Kidney capillary endothelial cell (primary cell): ENCODE measurements at regions not wholly inside any gene's neighbourhood (a gene's known extent, or its start where the extent isn't known, plus 50 kb on each side); places are given as distances from the start of the nearest gene placed in this dataset.

Experiments used
- DNase-seq: peaks from one replicate; pipeline ENCODE4 v3.0.0-alpha.2; 2018; ENCODE audit warnings: low spot score

DNA sequence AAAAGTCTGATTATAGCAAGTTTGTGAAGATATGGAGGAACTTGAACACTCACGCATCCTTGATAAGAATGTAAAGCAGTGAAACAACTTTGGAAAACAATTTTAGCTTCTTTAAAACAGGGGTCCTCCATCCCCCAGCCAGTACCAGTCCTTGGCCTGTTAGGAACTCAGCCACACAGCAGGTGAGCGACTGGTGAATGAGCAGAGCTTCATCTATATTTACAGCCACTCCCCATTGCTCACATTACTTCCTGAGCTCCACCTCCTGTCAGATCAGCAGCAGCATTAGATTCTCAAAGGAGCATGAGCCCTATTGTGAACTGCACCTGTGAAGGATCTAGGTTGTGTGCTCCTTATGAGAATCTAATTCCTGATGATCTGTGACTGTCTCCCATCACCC lies 530.3 kb upstream of the PRKX start:
- DNase-seq, result no peak

GRCh38 chrX:4240541-4241194 lies 527.2 kb upstream of the PRKX start:
- no peak for DNase-seq

- DNase-seq, result no peak
Measured at GRCh38 chrX:4239650-4240540, 526.4 kb upstream of the PRKX start.

DNA sequence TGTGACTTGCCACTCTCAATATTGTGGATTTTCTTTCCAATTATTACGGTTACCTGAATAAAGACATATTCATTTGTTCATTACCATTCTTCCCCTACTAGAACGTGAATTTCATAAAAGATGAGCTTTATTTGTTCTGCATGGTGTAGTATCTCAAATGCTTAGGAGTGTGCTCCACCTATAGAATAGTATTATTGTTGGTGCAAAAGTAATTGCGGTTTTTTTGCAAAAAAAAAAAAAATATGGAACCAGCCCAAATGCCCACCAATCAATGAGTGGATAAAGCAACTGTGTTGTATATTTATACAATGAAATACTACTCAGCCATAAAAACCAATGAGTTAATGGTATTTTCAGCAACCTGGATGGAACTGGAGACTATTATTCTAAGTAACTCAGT lies 525.5 kb upstream of the PRKX start:
- DNase-seq, result no peak

GRCh38 chrX:4225086-4225485 lies 511.6 kb upstream of the PRKX start:
- DNase-seq, result no peak

GRCh38 chrX:4206941-4207340 lies 493.5 kb upstream of the PRKX start:
- DNase-seq, result no peak

- no peak for DNase-seq
Measured at GRCh38 chrX:4197971-4198370, 484.5 kb upstream of the PRKX start.

DNA sequence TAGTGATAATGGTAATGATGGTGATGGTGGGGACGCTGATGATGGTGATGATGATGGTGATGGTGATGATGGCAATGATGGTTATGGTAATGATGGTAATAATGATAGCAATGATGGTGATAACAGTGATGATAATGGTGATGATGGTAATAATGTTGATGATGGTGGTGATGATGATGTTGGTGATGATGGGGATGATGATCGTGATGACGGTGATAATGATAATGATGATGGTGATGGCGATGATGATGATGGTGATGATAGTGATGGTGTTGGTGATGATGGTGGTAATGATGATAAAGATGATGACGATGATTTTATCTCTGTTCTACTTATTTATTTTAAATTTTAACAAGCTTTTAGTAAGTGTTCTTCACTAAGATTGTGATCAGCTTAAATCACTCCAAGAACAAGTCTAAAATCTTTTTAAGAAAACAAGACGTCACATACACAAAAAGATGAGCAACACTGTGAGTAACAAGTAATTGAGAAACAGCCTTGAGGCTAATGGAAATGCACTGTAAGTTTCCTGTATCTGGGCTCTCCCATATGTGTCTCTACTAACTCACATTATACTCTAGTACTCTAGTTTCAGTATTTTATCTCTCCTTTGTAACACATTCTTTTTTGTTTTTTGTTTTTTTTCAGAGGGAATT lies 480.2 kb upstream of the PRKX start:
- no peak for DNase-seq

GRCh38 chrX:4186331-4186730 lies 472.9 kb upstream of the PRKX start:
- no peak for DNase-seq

DNA sequence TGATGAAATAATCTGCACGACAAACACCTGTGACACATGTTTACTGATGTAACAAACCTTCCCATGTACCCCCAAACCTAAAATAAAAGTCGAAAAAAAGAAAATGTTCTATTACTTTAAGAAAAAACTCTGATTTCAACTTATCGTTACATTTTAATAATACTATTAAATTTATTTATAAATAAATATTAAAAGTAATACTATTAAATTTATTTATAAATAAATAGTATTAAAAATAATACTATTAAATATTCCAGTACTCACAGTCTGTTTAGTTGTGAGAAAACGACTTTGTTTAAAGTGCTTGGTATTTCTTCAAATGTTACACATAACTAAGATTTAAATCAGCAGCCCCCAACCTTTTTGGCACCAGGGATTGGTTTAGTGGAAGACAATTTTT lies 471.6 kb upstream of the PRKX start:
- no peak for DNase-seq

GRCh38 chrX:4182408-4182806 lies 469.0 kb upstream of the PRKX start:
- no peak for DNase-seq

GRCh38 chrX:4181782-4182407 lies 468.4 kb upstream of the PRKX start:
- no peak for DNase-seq

DNA sequence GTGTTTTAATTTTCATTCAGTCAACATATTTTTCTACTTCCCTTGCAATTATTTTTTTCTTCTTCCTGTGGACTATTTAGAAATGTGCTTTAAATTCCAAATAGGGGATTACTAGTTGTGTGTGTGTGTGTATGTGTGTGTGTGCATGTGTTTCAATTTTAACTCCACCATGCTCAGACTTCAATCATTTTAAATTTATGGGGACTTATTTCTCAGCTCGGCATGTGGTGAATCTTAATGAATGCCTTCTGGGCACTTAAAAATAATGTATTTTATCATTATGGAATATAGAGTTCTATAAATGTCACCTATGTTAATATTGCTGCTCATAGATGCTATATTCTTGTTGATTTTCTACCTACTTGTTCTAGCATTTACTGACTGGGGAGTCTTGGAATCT lies 465.6 kb upstream of the PRKX start:
- DNase-seq, result no peak

DNA sequence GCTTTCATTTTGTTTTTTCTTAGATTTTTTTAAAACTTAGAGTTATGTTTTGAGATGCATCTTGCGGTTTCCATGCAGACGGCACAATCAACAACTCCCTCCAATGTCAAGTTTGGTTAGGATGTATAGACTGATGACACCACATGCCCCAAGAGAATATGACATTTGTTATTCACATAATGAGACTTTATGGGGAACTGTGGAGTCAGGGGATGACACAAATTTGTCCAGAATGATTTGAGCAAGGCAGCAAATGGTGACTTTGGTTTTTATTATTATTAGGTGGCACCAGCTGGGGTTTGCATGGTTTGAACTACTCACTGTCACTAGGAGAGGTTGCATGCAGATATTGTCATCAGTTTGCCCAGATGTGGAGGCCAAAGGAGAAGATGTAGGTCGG lies 461.8 kb upstream of the PRKX start:
- DNase-seq, result no peak

- no peak for DNase-seq
Measured at GRCh38 chrX:4173743-4174142, 460.3 kb upstream of the PRKX start.

DNA sequence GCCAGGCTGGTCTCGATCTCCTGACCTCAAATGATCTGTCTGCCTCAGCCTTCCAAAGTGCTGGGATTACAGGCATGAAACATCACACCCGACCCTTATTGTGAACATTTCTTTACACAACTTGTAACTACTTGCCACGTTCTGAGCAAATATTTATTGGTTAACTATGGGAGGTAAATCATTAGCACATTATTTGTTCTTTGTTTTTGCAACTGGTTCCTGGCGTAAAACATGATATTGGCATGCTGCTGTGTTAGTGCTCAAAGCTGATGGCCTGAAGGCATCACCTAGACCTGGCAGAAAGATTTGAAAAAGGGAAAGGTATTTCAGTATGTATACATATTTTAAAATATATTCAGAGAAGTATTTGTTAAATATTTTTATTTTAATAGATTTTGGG lies 438.3 kb upstream of the PRKX start:
- no peak for DNase-seq

DNA sequence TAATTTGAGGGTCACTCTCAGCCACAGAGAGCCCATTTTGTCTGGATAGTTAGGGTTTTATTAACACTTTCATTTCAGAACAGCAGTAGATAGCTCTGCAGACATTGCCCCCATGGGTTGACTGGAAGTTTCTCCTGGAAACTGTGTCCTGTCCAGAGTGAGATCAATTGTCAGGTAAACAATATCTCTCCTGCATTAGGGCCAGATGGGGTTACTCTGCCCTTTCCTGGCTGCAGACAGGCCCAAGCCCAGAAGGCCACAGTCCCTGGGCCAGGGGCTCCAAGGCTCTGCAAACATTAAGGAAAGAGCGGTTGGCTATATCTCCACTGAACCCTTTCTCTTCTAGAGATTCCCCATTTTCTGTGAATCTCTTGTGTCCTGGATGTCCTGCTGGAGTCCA lies 436.8 kb upstream of the PRKX start:
- DNase-seq, result no peak

GRCh38 chrX:4129626-4130025 lies 416.2 kb upstream of the PRKX start:
- no peak for DNase-seq

GRCh38 chrX:4118666-4119530 lies 405.4 kb upstream of the PRKX start:
- no peak for DNase-seq

GRCh38 chrX:4110964-4111363 lies 397.5 kb upstream of the PRKX start:
- no peak for DNase-seq

- DNase-seq, result no peak
Measured at GRCh38 chrX:4094926-4095325, 381.5 kb upstream of the PRKX start.
